ENCODE measurements at regions not wholly inside any gene's neighbourhood (a gene's known extent, or its start where the extent isn't known, plus 50 kb on each side); places are given as distances from the start of the nearest gene placed in this dataset.
A peak's percentile ranks its signal among the peaks of the same experiment; 100 is the strongest.

DNA sequence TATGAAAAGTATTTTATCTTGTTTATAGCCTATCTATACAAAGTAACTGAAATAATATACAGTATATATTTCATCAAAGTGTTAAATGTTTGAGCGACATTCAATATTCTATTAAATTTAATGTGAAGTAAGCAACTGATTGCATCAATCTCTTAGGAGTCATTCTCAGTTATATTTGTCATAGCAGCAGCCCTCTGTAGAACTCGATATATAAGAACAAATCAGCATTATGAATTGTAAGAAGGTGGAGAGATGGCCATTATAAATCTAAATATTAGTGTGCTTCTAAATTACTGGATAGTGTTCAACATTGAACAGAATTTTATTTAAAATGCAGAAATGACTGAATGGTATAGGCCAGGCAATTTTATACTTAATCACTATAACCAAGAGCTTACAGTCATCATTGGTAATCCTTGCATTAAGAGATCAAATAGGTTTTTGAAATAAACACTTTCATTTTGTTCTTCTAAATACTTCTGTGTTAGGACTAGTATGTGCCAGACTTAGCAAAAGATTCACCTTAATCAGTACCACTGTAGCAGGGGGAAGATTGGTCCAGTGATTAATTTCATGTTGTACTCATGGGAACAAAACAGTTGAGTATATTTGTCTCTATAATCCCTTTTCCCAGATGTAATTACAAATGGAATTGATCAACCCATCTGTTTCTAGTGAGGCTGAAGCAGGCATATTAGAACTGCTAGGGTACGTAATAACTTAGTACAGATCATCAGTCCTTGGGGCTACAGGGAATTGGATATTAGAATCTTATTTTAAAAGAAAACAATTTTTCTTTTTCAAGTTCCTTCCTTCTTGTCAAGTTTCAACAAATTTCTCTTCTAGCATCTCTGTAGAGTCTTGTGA is 108.3 kb upstream of the TYRP1 start:
- H3K4me3 ChIP-seq (ENCODE audit: low read depth, low read length) = no peak overlapping the region
- in situ Hi-C loops (cut with HindIII; ENCODE audit: low sequenced_read_pairs) = no loop called here
- DNase-seq (ENCODE audit: low read depth, low spot score) = no peak
- TF ChIP-seq, protein P1, sequence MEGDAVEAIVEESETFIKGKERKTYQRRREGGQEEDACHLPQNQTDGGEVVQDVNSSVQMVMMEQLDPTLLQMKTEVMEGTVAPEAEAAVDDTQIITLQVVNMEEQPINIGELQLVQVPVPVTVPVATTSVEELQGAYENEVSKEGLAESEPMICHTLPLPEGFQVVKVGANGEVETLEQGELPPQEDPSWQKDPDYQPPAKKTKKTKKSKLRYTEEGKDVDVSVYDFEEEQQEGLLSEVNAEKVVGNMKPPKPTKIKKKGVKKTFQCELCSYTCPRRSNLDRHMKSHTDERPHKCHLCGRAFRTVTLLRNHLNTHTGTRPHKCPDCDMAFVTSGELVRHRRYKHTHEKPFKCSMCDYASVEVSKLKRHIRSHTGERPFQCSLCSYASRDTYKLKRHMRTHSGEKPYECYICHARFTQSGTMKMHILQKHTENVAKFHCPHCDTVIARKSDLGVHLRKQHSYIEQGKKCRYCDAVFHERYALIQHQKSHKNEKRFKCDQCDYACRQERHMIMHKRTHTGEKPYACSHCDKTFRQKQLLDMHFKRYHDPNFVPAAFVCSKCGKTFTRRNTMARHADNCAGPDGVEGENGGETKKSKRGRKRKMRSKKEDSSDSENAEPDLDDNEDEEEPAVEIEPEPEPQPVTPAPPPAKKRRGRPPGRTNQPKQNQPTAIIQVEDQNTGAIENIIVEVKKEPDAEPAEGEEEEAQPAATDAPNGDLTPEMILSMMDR (IDR thresholded peaks at IDR 0.05; ENCODE audit: low read depth, low read length) = no peak

DNA sequence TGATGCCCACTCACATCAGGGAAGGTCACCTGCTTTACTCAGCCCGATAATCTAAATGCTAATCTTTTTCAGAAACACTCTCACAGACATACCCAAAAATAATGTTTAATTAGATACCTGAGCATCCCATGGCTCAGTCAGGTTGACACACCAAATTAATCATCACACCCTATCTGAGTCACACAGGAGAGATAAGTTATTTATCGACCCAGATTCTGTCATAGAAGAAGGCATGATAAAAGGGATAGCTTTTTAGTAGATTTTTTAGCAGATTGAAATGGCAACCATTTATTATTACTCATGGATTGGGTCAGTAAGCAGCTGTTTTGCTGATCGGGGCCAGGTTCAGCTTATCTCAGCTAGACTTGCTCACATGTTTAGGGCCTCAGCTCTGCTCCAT is 97.8 kb upstream of the TYRP1 start:
- no peak for DNase-seq (ENCODE audit: low read depth, low spot score)
- in situ Hi-C loops (cut with HindIII; ENCODE audit: low sequenced_read_pairs) = no loop called here
- TF ChIP-seq, protein P1 (IDR thresholded peaks at IDR 0.05; ENCODE audit: low read depth, low read length) = no peak
- no peak overlapping the region for H3K4me3 ChIP-seq (ENCODE audit: low read depth, low read length)

DNA sequence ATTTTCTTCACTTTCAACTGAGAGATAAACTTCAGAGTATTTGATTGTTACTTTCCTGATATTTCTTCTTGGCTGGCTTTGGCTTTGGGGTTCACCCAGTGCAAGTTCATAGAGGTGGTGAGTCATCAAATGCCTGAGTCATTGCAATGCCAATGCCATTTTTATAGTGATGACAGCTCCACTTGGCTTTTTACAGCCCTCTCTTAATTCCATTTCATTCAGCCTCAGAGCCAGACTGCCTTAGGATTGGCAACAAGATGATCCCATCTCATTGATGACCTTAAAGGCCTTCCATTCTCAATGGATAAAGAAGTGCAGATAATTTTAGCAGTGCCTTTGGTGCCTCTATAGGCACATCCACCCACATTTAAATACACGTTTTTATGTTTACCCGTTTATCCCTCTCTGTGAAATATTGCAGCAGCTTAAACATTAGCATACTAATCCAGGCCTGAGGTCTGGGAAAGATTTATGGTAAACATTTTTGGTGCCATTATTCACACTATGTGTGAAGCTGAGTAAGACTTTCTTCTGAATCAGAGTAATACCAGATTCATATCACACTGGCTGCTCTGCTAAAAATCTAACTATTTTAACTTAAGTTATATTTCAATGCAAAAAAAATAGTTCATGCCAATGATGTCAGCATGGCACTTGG is 88.9 kb upstream of the TYRP1 start:
- DNase-seq (ENCODE audit: low read depth, low spot score) = peak; percentile 56
- in situ Hi-C loops (cut with HindIII; ENCODE audit: low sequenced_read_pairs) = no loop called here
- TF ChIP-seq, protein P1 (IDR thresholded peaks at IDR 0.05; ENCODE audit: low read depth, low read length) = no peak
- H3K4me3 ChIP-seq (ENCODE audit: low read depth, low read length) = no peak overlapping the region

DNA sequence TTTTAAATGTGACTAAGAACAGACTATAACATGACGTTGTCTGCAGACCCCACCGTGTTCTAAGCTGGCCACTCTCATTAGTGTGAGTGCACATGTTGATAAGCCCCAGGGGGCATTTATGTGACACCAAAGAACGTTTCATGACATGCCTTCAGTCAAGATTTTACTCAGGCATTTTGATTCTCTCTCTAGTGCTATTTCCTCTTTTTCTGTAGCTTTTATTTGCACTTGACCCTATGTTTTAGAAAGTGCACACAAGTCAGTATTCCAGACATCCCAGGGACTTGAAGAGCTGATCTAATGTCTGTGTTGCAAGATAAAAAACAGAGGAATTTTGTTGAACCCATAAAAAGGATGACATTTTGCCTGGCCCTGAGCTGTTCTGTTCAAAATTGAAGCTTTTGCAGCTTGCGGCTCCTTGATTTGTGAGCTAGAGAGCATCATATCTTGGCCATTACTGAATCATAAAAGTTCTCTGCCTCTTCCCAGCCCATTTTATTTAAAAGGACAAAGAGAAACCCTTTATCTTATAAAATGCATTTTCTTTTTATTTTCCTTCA is 80.9 kb upstream of the TYRP1 start:
- DNase-seq (ENCODE audit: low read depth, low spot score) = no peak
- in situ Hi-C loops (cut with HindIII; ENCODE audit: low sequenced_read_pairs) = no loop called here
- no peak overlapping the region for H3K4me3 ChIP-seq (ENCODE audit: low read depth, low read length)
- TF ChIP-seq, protein P1 (IDR thresholded peaks at IDR 0.05; ENCODE audit: low read depth, low read length) = no peak

DNA sequence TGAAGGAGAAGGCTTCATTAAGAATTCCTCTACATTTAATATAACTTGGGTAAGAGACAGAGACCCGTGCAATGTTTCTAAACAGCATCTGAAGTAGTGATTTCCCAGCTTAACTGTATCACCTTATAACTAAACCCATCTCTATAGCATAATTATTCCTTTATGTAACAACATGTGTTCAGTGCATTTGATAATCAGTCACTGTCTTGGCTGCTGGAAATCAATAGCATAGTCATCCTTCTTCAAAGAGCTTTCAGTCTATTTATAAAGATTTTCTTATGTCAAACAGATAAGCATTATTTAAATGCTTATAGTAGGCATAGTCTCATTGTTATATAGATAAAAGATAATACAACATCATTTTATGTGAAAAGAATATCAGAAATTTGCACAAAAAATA is 80.1 kb upstream of the TYRP1 start:
- H3K4me3 ChIP-seq (ENCODE audit: low read depth, low read length) = no peak overlapping the region
- DNase-seq (ENCODE audit: low read depth, low spot score) = no peak
- TF ChIP-seq, protein P1 (IDR thresholded peaks at IDR 0.05; ENCODE audit: low read depth, low read length) = no peak
- in situ Hi-C loops (cut with HindIII; ENCODE audit: low sequenced_read_pairs) = no loop called here

DNA sequence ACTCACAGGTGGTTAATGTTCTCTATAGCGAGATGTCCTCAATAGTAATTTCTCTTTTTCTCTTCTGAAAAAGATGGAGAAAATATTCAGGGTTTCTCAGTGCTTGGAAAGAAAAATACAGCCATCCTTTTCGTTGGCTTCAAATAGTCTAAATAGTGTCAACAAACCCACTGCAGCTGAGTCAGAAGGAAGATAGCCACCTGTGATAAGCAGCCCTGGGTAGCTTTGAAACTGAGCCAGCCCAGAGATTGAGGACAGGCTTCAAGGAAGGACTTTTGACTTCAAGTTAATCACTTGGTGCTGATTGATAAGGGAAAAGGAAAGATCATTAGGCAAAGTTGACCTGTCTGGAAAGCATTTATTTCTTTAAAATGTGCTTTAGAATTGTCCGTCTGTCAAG is 78.7 kb upstream of the TYRP1 start:
- DNase-seq (ENCODE audit: low read depth, low spot score) = no peak
- in situ Hi-C loops (cut with HindIII; ENCODE audit: low sequenced_read_pairs) = no loop called here
- no peak overlapping the region for H3K4me3 ChIP-seq (ENCODE audit: low read depth, low read length)
- TF ChIP-seq, protein P1 (IDR thresholded peaks at IDR 0.05; ENCODE audit: low read depth, low read length) = no peak

Data from astrocyte of the spinal cord (primary cell).